HG03108 (cell line): ENCODE measurements at regions not wholly inside any gene's neighbourhood (a gene's known extent, or its start where the extent isn't known, plus 50 kb on each side); places are given as distances from the start of the nearest gene placed in this dataset.

Experiments used
- ATAC-seq: cut with Tn5 transposase; IDR thresholded peaks from one replicate; pipeline ENCODE4 v1.9.1; 2021; ENCODE audit warnings: moderate library complexity; ENCODE audit not compliant: unreplicated experiment

- no peak for ATAC-seq
Measured at GRCh38 chr10:123518765-123519164, 147.4 kb upstream of the GPR26 start.

GRCh38 chr10:123519861-123520260, 146.3 kb upstream of the GPR26 start:
- ATAC-seq, result no peak

GRCh38 chr10:123521076-123521475, 145.1 kb upstream of the GPR26 start:
- ATAC-seq, result no peak

GRCh38 chr10:123521556-123521955, 144.6 kb upstream of the GPR26 start:
- ATAC-seq, result no peak

GRCh38 chr10:123522702-123523312, 143.3 kb upstream of the GPR26 start:
- no peak for ATAC-seq

- ATAC-seq, result no peak
Measured at GRCh38 chr10:123523833-123524232, 142.3 kb upstream of the GPR26 start.

GRCh38 chr10:123526356-123527064, 139.6 kb upstream of the GPR26 start:
- ATAC-seq, result no peak

GRCh38 chr10:123527151-123527550, 139.0 kb upstream of the GPR26 start:
- ATAC-seq, result no peak

- no peak for ATAC-seq
Measured at GRCh38 chr10:123529146-123529760, 136.9 kb upstream of the GPR26 start.

GRCh38 chr10:123530166-123530870, 135.8 kb upstream of the GPR26 start:
- ATAC-seq, result no peak

GRCh38 chr10:123535386-123535785, 130.8 kb upstream of the GPR26 start:
- no peak for ATAC-seq

- ATAC-seq, result no peak
Measured at GRCh38 chr10:123536176-123536845, 129.8 kb upstream of the GPR26 start.

- ATAC-seq, result peak; percentile 62
Measured at GRCh38 chr10:123537188-123537961, 128.8 kb upstream of the GPR26 start.

- ATAC-seq, result no peak
Measured at GRCh38 chr10:123538401-123539320, 127.5 kb upstream of the GPR26 start.

GRCh38 chr10:123544986-123545385, 121.2 kb upstream of the GPR26 start:
- no peak for ATAC-seq

GRCh38 chr10:123548770-123549169, 117.4 kb upstream of the GPR26 start:
- ATAC-seq, result no peak

- no peak for ATAC-seq
Measured at GRCh38 chr10:123549761-123550454, 116.2 kb upstream of the GPR26 start.

GRCh38 chr10:123550675-123551096, 115.5 kb upstream of the GPR26 start:
- no peak for ATAC-seq

GRCh38 chr10:123551259-123551658, 114.9 kb upstream of the GPR26 start:
- no peak for ATAC-seq
